Stimulated activated naive B cell treated with anti-CD40 and anti-IgM and Interleukin-4, amounts not matched to agents 10 μg/mL and 1 μg/mL and 100 μg/mL, for 72 hours (primary cell): ENCODE measurements at regions not wholly inside any gene's neighbourhood (a gene's known extent, or its start where the extent isn't known, plus 50 kb on each side); places are given as distances from the start of the nearest gene placed in this dataset.

Source experiments
- ATAC-seq, 2 donors: fragments of 150-1000 bp; cut with Tn5 transposase; replicated peaks; 2 replicates each; pipeline ENCODE4 v1.10.0; 2021; ENCODE audit warnings: moderate library complexity in 1 of 2
- DNase-seq: peaks from one replicate; pipeline ENCODE4 v3.0.0; 2021
- H3K27ac Mint-ChIP-seq: one replicate; pipeline ENCODE4 v1.8.0; 2022; ENCODE audit warnings: mild to moderate bottlenecking, mixed read lengths
- H3K27me3 Mint-ChIP-seq, 2 donors: one replicate each; pipeline ENCODE4 v1.8.0; 2022; ENCODE audit warnings: mixed read lengths in 2 of 2
- H3K36me3 Mint-ChIP-seq, 2 donors: one replicate each; pipeline ENCODE4 v1.8.0; 2022; ENCODE audit warnings: mixed read lengths in 2 of 2, mild to moderate bottlenecking in 1 of 2
- H3K4me1 Mint-ChIP-seq, 2 donors: one replicate each; pipeline ENCODE4 v1.8.0; 2022; ENCODE audit warnings: mixed read lengths in 2 of 2, mild to moderate bottlenecking in 1 of 2
- H3K4me3 Mint-ChIP-seq, 2 donors: one replicate each; pipeline ENCODE4 v1.8.0; 2022; ENCODE audit warnings: mild to moderate bottlenecking in 2 of 2, mixed read lengths in 2 of 2, moderate library complexity in 1 of 2
- H3K9me3 Mint-ChIP-seq, 2 donors: one replicate each; pipeline ENCODE4 v1.8.0; 2022; ENCODE audit warnings: mixed read lengths in 2 of 2, mild to moderate bottlenecking in 1 of 2

DNA sequence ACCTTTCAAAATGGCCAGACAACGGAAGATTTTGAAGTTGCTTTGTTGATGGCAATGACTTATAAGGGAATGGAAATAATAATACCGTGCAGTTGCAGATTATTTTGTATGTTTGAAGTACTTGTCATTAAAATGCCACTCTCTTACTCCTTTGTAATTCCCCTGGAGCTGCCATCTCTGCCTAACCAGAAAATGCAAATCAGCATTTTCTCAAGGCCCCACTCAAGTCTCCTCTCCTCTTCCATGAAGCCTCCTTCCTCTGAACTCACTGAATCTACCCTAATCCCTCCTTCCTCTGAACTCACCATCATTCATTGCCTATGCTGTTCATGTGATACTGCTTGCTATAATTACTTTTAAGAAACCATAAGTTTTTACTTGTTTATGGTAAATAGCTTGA is 60.2 kb upstream of the RBPJ start:
- Mint-ChIP-seq H3K4me1 (peaks cover 0 to 10% of the 10 kb centered on the region in 2 donors), H3K27me3 (peaks cover 29 to 33% of the 10 kb centered on the region in 2 donors)
- no peak for DNase-seq

DNA sequence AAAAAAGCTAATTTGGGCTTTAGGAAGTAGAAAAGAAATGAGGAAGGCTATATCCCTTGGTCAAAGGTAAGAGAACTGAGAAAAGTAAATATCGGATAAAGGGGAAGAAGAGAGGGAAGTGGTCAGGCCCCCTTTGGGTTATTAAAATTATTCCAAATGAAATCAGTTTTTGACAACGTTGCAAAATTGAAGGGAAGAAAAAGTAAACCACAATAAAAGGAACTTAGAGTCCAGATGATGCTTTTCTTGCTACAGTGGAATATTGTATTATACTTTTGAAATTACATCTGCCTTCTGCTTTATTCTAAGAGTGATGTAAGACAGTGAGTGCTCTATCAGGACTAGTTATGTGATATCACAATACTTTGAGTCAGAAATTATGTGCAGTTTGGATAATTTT is 59.4 kb upstream of the RBPJ start:
- no peak for ATAC-seq
- Mint-ChIP-seq H3K4me1 (peaks cover 0 to 10% of the 10 kb centered on the region in 2 donors), H3K9me3 (peaks cover 0 to 3% of the 10 kb centered on the region in 2 donors), H3K27ac (no peak overlapping the region), H3K27me3 (peaks cover 25 to 30% of the 10 kb centered on the region in 2 donors), H3K36me3 (no peaks in the 10 kb centered on the region), H3K4me3 (no peak overlapping the region)
- DNase-seq = no peak

More for the DNA sequence above, 60.2 kb upstream of the RBPJ start:
- Mint-ChIP-seq H3K27ac (no peak overlapping the region), H3K9me3 (peaks cover 0 to 3% of the 10 kb centered on the region in 2 donors), H3K4me3 (no peak overlapping the region), H3K36me3 (no peaks in the 10 kb centered on the region)
- no peak for ATAC-seq

DNA sequence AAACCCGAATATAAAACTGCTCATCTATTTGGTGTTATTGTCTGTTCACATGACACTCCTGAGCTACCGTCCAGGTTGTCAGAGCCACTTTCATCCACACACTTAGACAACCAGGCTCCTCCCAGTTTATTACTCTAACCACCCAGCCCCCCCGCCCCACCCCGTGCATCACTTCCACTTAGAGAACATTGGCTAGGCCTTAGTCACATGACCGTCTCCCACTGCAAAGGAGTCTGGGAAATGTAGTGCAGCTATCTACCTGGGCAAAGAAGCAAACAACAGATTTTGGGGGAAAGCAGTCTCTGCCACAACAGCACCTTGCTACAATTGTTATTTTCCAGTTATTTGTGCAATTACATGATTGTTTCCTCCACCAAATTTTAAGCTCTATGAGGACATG is 57.6 kb upstream of the RBPJ start:
- ATAC-seq (peak in 1 of 2 donors; percentile 25), DNase-seq (no peak)
- H3K4me3 Mint-ChIP-seq = no peak overlapping the region
- no peaks in the 10 kb centered on the region for H3K36me3 Mint-ChIP-seq
- peaks cover 0 to 3% of the 10 kb centered on the region in 2 donors for H3K9me3 Mint-ChIP-seq
- peaks cover 0 to 3% of the 10 kb centered on the region in 2 donors for H3K4me1 Mint-ChIP-seq
- peaks cover 30 to 33% of the 10 kb centered on the region in 2 donors for H3K27me3 Mint-ChIP-seq
- no peak overlapping the region for H3K27ac Mint-ChIP-seq

DNA sequence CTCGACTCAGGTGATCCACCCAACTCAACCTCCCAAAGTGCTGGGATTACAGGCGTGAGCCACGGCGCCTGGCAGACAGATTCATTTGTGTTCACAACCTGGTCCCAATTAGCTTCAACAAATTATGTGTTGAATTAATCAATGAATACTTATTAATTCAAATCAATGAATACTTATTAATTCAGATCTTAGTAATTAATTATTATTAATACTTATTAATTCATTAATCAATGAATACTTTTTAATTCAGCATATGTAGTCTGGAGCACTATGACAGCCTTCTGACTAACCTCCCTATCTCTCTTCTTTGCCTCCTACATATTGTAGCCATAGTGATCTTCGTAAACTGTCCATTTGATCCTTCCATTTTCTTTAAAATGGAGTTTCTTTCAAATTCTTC is 56.7 kb upstream of the RBPJ start:
- Mint-ChIP-seq H3K9me3 (peaks cover 0 to 3% of the 10 kb centered on the region in 2 donors), H3K4me1 (no peaks in the 10 kb centered on the region), H3K36me3 (no peaks in the 10 kb centered on the region), H3K4me3 (no peak overlapping the region), H3K27me3 (peaks cover 33 to 35% of the 10 kb centered on the region in 2 donors), H3K27ac (no peak overlapping the region)
- DNase-seq (no peak), ATAC-seq (no peak)

DNA sequence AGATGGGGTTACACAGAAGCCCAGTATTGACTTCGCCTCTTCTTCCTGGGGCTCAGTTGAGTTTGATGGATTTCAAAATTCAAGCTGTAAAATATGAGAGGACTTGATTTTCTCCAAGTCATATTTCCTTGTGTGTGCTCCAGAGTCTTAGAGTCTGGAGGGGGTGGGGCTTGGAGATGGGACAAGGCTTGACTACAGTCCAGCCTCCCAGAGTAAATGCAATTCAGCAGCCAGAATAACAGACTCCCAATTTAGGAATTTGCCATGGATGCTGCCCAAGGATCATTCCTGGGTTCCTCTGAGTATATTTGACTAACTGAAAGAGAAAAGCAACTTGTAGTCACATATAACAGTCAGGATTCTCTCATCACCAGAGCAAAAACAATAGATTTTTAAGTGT is 53.7 kb upstream of the RBPJ start:
- H3K36me3 Mint-ChIP-seq = no peaks in the 10 kb centered on the region

DNA sequence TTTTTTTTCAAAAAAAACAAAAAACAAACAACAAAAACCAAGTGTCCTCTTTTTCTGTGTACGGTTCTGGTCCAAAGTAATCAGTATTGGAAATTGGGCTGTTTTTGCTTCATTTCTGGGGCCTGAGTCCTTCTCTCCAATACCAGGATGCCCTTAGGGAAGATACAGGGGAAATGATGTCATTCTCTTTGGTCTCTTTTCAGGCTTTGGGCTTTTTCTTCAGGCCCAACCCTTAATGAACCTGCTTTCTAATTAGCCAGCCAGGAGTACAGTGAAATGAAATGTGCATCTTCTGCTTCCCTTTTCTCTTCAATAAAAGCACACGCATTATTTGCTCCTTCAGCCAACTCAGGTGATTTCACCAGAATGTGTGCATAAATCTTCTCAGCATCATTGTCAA is 52.6 kb upstream of the RBPJ start:
- no peak overlapping the region for H3K27ac Mint-ChIP-seq
- H3K36me3 Mint-ChIP-seq = no peaks in the 10 kb centered on the region
- DNase-seq = no peak
- no peak for ATAC-seq
- peaks cover 25 to 28% of the 10 kb centered on the region in 2 donors for H3K27me3 Mint-ChIP-seq
- H3K4me1 Mint-ChIP-seq = peaks cover 6 to 8% of the 10 kb centered on the region in 2 donors
- no peak overlapping the region for H3K4me3 Mint-ChIP-seq
- H3K9me3 Mint-ChIP-seq = no peaks in the 10 kb centered on the region

More for the DNA sequence above, 53.7 kb upstream of the RBPJ start:
- H3K27ac Mint-ChIP-seq = no peak overlapping the region
- no peak for ATAC-seq
- H3K9me3 Mint-ChIP-seq = no peaks in the 10 kb centered on the region
- DNase-seq = no peak
- peaks cover 35 to 37% of the 10 kb centered on the region in 2 donors for H3K27me3 Mint-ChIP-seq
- H3K4me3 Mint-ChIP-seq = no peak overlapping the region
- no peaks in the 10 kb centered on the region for H3K4me1 Mint-ChIP-seq

DNA sequence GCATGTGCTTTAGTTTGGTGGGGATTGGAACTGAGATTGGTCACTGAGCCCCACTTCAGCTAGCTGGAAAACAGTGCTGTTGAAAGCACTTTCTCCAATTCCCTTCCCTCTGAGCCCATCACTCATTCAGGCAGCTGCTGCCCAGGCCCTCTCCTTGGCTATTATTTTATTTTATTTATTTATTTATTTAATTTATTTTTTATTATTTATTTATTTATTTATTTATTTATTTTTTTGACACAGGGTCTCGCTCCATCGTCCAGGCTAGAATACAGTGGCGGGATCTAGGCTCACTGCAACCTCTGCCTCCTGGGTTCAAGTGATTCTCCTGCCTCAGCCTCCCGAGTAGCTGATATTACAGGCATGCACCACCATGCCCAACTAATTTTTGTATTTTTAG is 51.8 kb upstream of the RBPJ start:
- Mint-ChIP-seq H3K27ac (no peak overlapping the region), H3K9me3 (no peaks in the 10 kb centered on the region), H3K27me3 (peaks cover 25 to 32% of the 10 kb centered on the region in 2 donors), H3K4me3 (no peak overlapping the region), H3K36me3 (no peaks in the 10 kb centered on the region), H3K4me1 (peaks cover 9 to 16% of the 10 kb centered on the region in 2 donors)
- DNase-seq (no peak), ATAC-seq (no peak)
